ENCODE measurements at regions not wholly inside any gene's neighbourhood (a gene's known extent, or its start where the extent isn't known, plus 50 kb on each side); places are given as distances from the start of the nearest gene placed in this dataset.

DNA sequence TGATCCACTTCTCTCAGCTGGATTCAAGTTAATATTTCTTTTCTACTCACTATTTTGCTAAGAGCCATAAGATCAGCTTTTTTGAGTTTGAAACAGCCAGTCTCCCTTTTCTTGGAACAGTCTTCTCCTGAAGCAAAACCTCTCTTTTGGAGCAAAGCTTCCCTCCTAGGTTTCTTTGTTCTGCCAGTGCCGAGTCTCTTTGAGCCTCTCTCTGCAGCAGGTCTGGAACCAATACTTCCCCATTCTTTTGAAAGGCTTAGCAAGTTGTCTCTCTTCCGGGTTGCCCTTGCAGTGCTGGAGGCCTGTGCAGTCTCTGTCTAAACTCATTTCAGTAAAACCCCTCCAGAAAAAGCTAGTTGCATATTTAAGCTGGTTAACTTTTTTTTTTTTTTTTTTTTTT lies 454.8 kb downstream of the NOVA1 start:
- no peaks in the 10 kb centered on the region for H3K27me3 ChIP-seq (ENCODE audit: control insufficient read depth in 2 of 2, insufficient read depth in 2 of 2, low read length in 2 of 2)
- H3K9ac ChIP-seq (ENCODE audit: insufficient read depth in 1 of 2, low read depth in 2 of 2, low read length in 2 of 2), result no peak overlapping the region
- ATAC-seq, result no peak
- in situ Hi-C loops (cut with MboI), result no loop called here
- no peaks in the 10 kb centered on the region for H3K9me1 ChIP-seq (ENCODE audit: control insufficient read depth, insufficient read depth, low read length)
- no peaks in the 10 kb centered on the region for H3K9me3 ChIP-seq (replicated peaks; ENCODE audit: control insufficient read depth, insufficient read depth, low read depth, low read length)
- H3K4me1 ChIP-seq (replicated peaks in 1 of 2; ENCODE audit: control insufficient read depth in 2 of 2, insufficient read depth in 2 of 2, low read length in 2 of 2), result no peaks in the 10 kb centered on the region
- H4K20me1 ChIP-seq (replicated peaks; ENCODE audit: control insufficient read depth, insufficient read depth, low read length), result no peaks in the 10 kb centered on the region
- no TSS peak for BruUV-seq (replicated peaks)
- no peak overlapping the region for H2AFZ ChIP-seq (ENCODE audit: low read depth, low read length)
- no peaks in the 10 kb centered on the region for H3K36me3 ChIP-seq (ENCODE audit: control insufficient read depth, insufficient read depth, low read length)
- DNase-seq (ENCODE audit: extremely low read depth in 1 of 4, low spot score in 3 of 4), result no peak
- no peaks in the 10 kb centered on the region for H3K79me2 ChIP-seq (ENCODE audit: control insufficient read depth, insufficient read depth, low read length)
- POLR2A ChIA-PET, result no interaction called here
- no peak for FAIRE-seq
- CTCF ChIA-PET (ENCODE audit: low intra/inter-chr PET ratio), result no interaction called here
- no peak overlapping the region for H3K4me3 ChIP-seq
- H3K4me2 ChIP-seq (ENCODE audit: insufficient read depth, low read length), result no peak overlapping the region
- no peak overlapping the region for H3K27ac ChIP-seq (ENCODE audit: extremely low read depth, low read depth, low read length)
- 0% methylated on average over 2 of the region's 2 CpGs for WGBS (ENCODE audit: insufficient coverage, low coverage, missing lambda C conversion rate)
- intact Hi-C loops (cut with micrococcal nuclease), result no loop called here
- TF ChIP-seq TRIM24 (IDR thresholded peaks at IDR 0.05) (no peak), MCM3 (IDR thresholded peaks at IDR 0.05) (no peak), HSF4 (CRISPR knock-in tag; IDR thresholded peaks at IDR 0.05; ENCODE audit: borderline replicate concordance) (no peak), SNIP1 (IDR thresholded peaks at IDR 0.05; ENCODE audit: low read depth) (no peak), SP1 (CRISPR knock-in tag; IDR thresholded peaks at IDR 0.05) (no peak), GTF2B (IDR thresholded peaks at IDR 0.05; ENCODE audit: extremely low read depth, insufficient read length) (no peak), KLF6 (CRISPR knock-in tag; IDR thresholded peaks at IDR 0.05; ENCODE audit: borderline replicate concordance) (no peak), HIVEP1 (CRISPR knock-in tag; IDR thresholded peaks at IDR 0.05) (no peak), ELF4 (CRISPR knock-in tag; IDR thresholded peaks at IDR 0.05) (no peak)
- TF ChIP-seq, protein P1, sequence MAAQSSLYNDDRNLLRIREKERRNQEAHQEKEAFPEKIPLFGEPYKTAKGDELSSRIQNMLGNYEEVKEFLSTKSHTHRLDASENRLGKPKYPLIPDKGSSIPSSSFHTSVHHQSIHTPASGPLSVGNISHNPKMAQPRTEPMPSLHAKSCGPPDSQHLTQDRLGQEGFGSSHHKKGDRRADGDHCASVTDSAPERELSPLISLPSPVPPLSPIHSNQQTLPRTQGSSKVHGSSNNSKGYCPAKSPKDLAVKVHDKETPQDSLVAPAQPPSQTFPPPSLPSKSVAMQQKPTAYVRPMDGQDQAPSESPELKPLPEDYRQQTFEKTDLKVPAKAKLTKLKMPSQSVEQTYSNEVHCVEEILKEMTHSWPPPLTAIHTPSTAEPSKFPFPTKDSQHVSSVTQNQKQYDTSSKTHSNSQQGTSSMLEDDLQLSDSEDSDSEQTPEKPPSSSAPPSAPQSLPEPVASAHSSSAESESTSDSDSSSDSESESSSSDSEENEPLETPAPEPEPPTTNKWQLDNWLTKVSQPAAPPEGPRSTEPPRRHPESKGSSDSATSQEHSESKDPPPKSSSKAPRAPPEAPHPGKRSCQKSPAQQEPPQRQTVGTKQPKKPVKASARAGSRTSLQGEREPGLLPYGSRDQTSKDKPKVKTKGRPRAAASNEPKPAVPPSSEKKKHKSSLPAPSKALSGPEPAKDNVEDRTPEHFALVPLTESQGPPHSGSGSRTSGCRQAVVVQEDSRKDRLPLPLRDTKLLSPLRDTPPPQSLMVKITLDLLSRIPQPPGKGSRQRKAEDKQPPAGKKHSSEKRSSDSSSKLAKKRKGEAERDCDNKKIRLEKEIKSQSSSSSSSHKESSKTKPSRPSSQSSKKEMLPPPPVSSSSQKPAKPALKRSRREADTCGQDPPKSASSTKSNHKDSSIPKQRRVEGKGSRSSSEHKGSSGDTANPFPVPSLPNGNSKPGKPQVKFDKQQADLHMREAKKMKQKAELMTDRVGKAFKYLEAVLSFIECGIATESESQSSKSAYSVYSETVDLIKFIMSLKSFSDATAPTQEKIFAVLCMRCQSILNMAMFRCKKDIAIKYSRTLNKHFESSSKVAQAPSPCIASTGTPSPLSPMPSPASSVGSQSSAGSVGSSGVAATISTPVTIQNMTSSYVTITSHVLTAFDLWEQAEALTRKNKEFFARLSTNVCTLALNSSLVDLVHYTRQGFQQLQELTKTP (IDR thresholded peaks at IDR 0.05; ENCODE audit: low read depth in 1 of 2, partially characterized antibody in 2 of 2), result no peak
- TF ChIP-seq, protein P2, sequence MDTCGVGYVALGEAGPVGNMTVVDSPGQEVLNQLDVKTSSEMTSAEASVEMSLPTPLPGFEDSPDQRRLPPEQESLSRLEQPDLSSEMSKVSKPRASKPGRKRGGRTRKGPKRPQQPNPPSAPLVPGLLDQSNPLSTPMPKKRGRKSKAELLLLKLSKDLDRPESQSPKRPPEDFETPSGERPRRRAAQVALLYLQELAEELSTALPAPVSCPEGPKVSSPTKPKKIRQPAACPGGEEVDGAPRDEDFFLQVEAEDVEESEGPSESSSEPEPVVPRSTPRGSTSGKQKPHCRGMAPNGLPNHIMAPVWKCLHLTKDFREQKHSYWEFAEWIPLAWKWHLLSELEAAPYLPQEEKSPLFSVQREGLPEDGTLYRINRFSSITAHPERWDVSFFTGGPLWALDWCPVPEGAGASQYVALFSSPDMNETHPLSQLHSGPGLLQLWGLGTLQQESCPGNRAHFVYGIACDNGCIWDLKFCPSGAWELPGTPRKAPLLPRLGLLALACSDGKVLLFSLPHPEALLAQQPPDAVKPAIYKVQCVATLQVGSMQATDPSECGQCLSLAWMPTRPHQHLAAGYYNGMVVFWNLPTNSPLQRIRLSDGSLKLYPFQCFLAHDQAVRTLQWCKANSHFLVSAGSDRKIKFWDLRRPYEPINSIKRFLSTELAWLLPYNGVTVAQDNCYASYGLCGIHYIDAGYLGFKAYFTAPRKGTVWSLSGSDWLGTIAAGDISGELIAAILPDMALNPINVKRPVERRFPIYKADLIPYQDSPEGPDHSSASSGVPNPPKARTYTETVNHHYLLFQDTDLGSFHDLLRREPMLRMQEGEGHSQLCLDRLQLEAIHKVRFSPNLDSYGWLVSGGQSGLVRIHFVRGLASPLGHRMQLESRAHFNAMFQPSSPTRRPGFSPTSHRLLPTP (IDR thresholded peaks at IDR 0.05; ENCODE audit: borderline replicate concordance, extremely low read depth, insufficient read length), result no peak
- TF ChIP-seq, protein P3, sequence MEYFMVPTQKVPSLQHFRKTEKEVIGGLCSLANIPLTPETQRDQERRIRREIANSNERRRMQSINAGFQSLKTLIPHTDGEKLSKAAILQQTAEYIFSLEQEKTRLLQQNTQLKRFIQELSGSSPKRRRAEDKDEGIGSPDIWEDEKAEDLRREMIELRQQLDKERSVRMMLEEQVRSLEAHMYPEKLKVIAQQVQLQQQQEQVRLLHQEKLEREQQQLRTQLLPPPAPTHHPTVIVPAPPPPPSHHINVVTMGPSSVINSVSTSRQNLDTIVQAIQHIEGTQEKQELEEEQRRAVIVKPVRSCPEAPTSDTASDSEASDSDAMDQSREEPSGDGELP (CRISPR knock-in tag; IDR thresholded peaks at IDR 0.05; ENCODE audit: borderline replicate concordance), result no peak
- TF ChIP-seq, protein P4, sequence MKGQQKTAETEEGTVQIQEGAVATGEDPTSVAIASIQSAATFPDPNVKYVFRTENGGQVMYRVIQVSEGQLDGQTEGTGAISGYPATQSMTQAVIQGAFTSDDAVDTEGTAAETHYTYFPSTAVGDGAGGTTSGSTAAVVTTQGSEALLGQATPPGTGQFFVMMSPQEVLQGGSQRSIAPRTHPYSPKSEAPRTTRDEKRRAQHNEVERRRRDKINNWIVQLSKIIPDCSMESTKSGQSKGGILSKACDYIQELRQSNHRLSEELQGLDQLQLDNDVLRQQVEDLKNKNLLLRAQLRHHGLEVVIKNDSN (CRISPR knock-in tag; IDR thresholded peaks at IDR 0.05), result no peak

Measured in K562 (cell line).